K562 (cell line): ENCODE measurements at regions not wholly inside any gene's neighbourhood (a gene's known extent, or its start where the extent isn't known, plus 50 kb on each side); places are given as distances from the start of the nearest gene placed in this dataset.

ENCODE experiments used
- ATAC-seq: fragments of 200-7000 bp; cut with Tn5 transposase; 3 replicates; pipeline ENCODE4 v1.9.1; 2020; ENCODE audit warnings: moderate library complexity
- BruUV-seq: library from RNA; stranded (reverse); fragments of 400-500 nt; replicated peaks from 2 replicates; lab custom pipeline; 2021; lab: Mats Ljungman, UMichigan
- CTCF ChIA-PET: fragments of 300-600 bp; formaldehyde crosslinking; extraction: SDS; loops from one replicate; lab custom pipeline; 2021; ENCODE audit warnings: low intra/inter-chr PET ratio; lab: Yijun Ruan, JAX
- POLR2A ChIA-PET: fragments of 300-600, 350-650 bp; sonication (Branson Sonifier 250); formaldehyde crosslinking; extraction: SDS; loops from one replicate; lab custom pipeline; 2021; ENCODE audit warnings: antibody characterized with exemption, inconsistent platforms; lab: Yijun Ruan, JAX
- DNase-seq, 4 experiments: peaks; one replicate each; pipeline versions ENCODE4 v3.0.0 to v3.0.0-alpha.2; 2011 to 2018; ENCODE audit warnings: low spot score in 3 of 4, mixed read lengths in 3 of 4; ENCODE audit errors: extremely low read depth in 1 of 4
- FAIRE-seq: peaks from 2 replicates; lab custom pipeline; 2011; peaks lifted over from hg19 to GRCh38; lab: Jason Lieb, UNC
- H2AFZ ChIP-seq: 2 replicates; pipeline ENCODE4 v1.6.0; 2011; ENCODE audit warnings: low read depth, low read length, control low read depth, inconsistent platforms
- H3K27ac ChIP-seq: fragments of 200-600 bp; 3 replicates; pipeline ENCODE4 v1.8.0; 2011; ENCODE audit warnings: low read depth, mild to moderate bottlenecking, control low read depth, inconsistent platforms, low read length, moderate library complexity, mixed read lengths; ENCODE audit errors: extremely low read depth
- H3K27me3 ChIP-seq, 2 experiments: fragments of 300-600 bp in 1 of 2; 2 replicates in 1 of 2; 3 replicates in 1 of 2; pipeline versions ENCODE4 v1.6.0 to v1.8.0; 2011; ENCODE audit warnings: inconsistent platforms in 2 of 2, low read length in 2 of 2, mild to moderate bottlenecking in 1 of 2, mixed read lengths in 1 of 2, moderate library complexity in 1 of 2; ENCODE audit not compliant: control insufficient read depth in 2 of 2, insufficient read depth in 2 of 2
- H3K36me3 ChIP-seq: fragments of 300-600 bp; 3 replicates; pipeline ENCODE4 v1.8.0; 2011; ENCODE audit warnings: mild to moderate bottlenecking, low read length, inconsistent platforms; ENCODE audit not compliant: control insufficient read depth, insufficient read depth
- H3K4me1 ChIP-seq, 2 experiments: fragments of 200-600 bp in 1 of 2; replicated peaks in 1 of 2; 2 replicates in 1 of 2; 3 replicates in 1 of 2; pipeline versions ENCODE4 v1.5.1 to v1.8.0; 2011; ENCODE audit warnings: inconsistent platforms in 2 of 2, low read length in 2 of 2, mild to moderate bottlenecking in 1 of 2, mixed read lengths in 1 of 2, moderate library complexity in 1 of 2; ENCODE audit not compliant: control insufficient read depth in 2 of 2, insufficient read depth in 2 of 2
- H3K4me2 ChIP-seq: 2 replicates; pipeline ENCODE4 v1.6.1; 2011; ENCODE audit warnings: low read length, control low read depth, inconsistent platforms, mixed read lengths; ENCODE audit not compliant: insufficient read depth
- H3K4me3 ChIP-seq: fragments of 200-600 bp; sonication (generic), shearing (Covaris generic); 2 replicates; pipeline ENCODE4 v1.5.1; 2016; ENCODE audit warnings: control low read depth, inconsistent platforms
- H3K79me2 ChIP-seq: fragments of 200-600 bp; 3 replicates; pipeline ENCODE4 v1.8.0; 2011; ENCODE audit warnings: low read length, inconsistent platforms; ENCODE audit not compliant: control insufficient read depth, insufficient read depth
- H3K9ac ChIP-seq, 2 experiments: 2 replicates each; pipeline versions ENCODE4 v1.6.0 to v1.6.1; 2011; ENCODE audit warnings: low read depth in 2 of 2, low read length in 2 of 2, control low read depth in 1 of 2, inconsistent platforms in 1 of 2, mild to moderate bottlenecking in 1 of 2, mixed read lengths in 1 of 2; ENCODE audit not compliant: insufficient read depth in 1 of 2
- H3K9me1 ChIP-seq: one replicate; pipeline ENCODE4 v1.6.0; 2011; ENCODE audit warnings: inconsistent platforms, mild to moderate bottlenecking, low read length, moderate library complexity; ENCODE audit not compliant: control insufficient read depth, insufficient read depth
- H3K9me3 ChIP-seq: replicated peaks from 2 replicates; pipeline ENCODE4 v1.5.1; 2011; ENCODE audit warnings: low read depth, low read length, inconsistent platforms; ENCODE audit not compliant: control insufficient read depth, insufficient read depth
- H4K20me1 ChIP-seq: replicated peaks from 2 replicates; pipeline ENCODE4 v1.6.1; 2011; ENCODE audit warnings: low read length, inconsistent platforms, mixed read lengths; ENCODE audit not compliant: control insufficient read depth, insufficient read depth
- CREBBP ChIP-seq: IDR thresholded peaks from one replicate; pipeline ENCODE4 v1.6.1; 2012; ENCODE audit warnings: low read depth, mild to moderate bottlenecking, control low read depth, inconsistent platforms, low read length
- GABPB2 ChIP-seq: fragments of 250-450 bp; sonication (Bioruptor Pico); conservative IDR thresholded peaks from 2 replicates; pipeline ENCODE4 v1.5.1; 2021; ENCODE audit warnings: mild to moderate bottlenecking
- IRF2 ChIP-seq: sonication (generic); formaldehyde crosslinking; IDR thresholded peaks from 2 replicates; pipeline ENCODE4 v1.8.1; 2022; ENCODE audit warnings: mild to moderate bottlenecking, missing genetic modification reagents
- KAT8 ChIP-seq: fragments of 450-650 bp; IDR thresholded peaks from 2 replicates; pipeline ENCODE4 v1.6.1; 2016; ENCODE audit warnings: low read depth, mild to moderate bottlenecking
- KLF1 ChIP-seq: fragments of 450-650 bp; IDR thresholded peaks from 2 replicates; pipeline ENCODE4 v1.6.1; 2016; ENCODE audit warnings: missing genetic modification characterization, missing compliant biosample characterization
- RCOR1 ChIP-seq, 2 experiments: IDR thresholded peaks; 2 replicates each; pipeline ENCODE4 v1.6.1; 2012; ENCODE audit warnings: low read depth in 2 of 2, low read length in 2 of 2, borderline replicate concordance in 1 of 2, improper control_type of control experiment in 1 of 2
- SAP30 ChIP-seq: fragments of 200-600 bp; sonication (generic); IDR thresholded peaks from 2 replicates; pipeline ENCODE4 v1.6.1; 2012; ENCODE audit warnings: borderline replicate concordance, low read depth, mild to moderate bottlenecking, moderate library complexity, low read length, control low read depth, inconsistent platforms; ENCODE audit not compliant: insufficient read depth, poor library complexity, severe bottlenecking
- SETDB1 ChIP-seq: IDR thresholded peaks from one replicate; pipeline ENCODE4 v1.6.1; 2012; ENCODE audit warnings: low read length, control low read depth, inconsistent platforms
- TBL1XR1 ChIP-seq, 2 experiments: IDR thresholded peaks; 2 replicates each; pipeline ENCODE4 v1.6.1; 2012; ENCODE audit warnings: improper control_type of control experiment in 2 of 2, low read length in 2 of 2, mild to moderate bottlenecking in 1 of 2
- ZNF165 ChIP-seq: fragments of 250-450 bp; sonication (Bioruptor Pico); IDR thresholded peaks from 2 replicates; pipeline ENCODE4 v1.4.0; 2020; ENCODE audit warnings: borderline replicate concordance
- ZNF354B ChIP-seq: fragments of 250-450 bp; sonication (Bioruptor Pico); IDR thresholded peaks from 2 replicates; pipeline ENCODE4 v1.4.0; 2020
- ZNF551 ChIP-seq: fragments of 250-450 bp; sonication (Bioruptor Pico); IDR thresholded peaks from 2 replicates; pipeline ENCODE4 v1.5.0; 2021; ENCODE audit warnings: mild to moderate bottlenecking, moderate library complexity
- ZNF764 ChIP-seq: fragments of 250-450 bp; sonication (Bioruptor Pico); IDR thresholded peaks from 2 replicates; pipeline ENCODE4 v1.4.0; 2020; ENCODE audit warnings: low read depth, mild to moderate bottlenecking, moderate library complexity
- ZZZ3 ChIP-seq: fragments of 450-650 bp; IDR thresholded peaks from 2 replicates; pipeline ENCODE4 v1.6.1; 2016; ENCODE audit warnings: antibody characterized with exemption, mild to moderate bottlenecking, moderate library complexity
- WGBS: fragments of 100-300 bp; shearing (Covaris generic); methylation state at CpG from one replicate; pipeline ENCODE4 v1.1.6; 2016; ENCODE audit warnings: low coverage, mixed read lengths; ENCODE audit not compliant: insufficient coverage; ENCODE audit errors: missing lambda C conversion rate; 5-methylcytosine and 5-hydroxymethylcytosine counted together
- in situ Hi-C: fragments of 300-500 bp; cut with MboI; formaldehyde crosslinking; loops from 4 replicates; pipeline ENCODE4 v1.15.0; 2018; ENCODE audit warnings: inconsistent platforms, mixed read lengths
- intact Hi-C: fragments of 100-400 bp; cut with micrococcal nuclease; formaldehyde crosslinking; loops from 2 replicates; pipeline ENCODE4 v1.14.2; 2022

GRCh38 chr20:11172881-11173280, 499.1 kb upstream of the JAG1 start:
- BruUV-seq: no TSS peak
- DNase-seq (no peak), FAIRE-seq (no peak), ATAC-seq (no peak)
- H3K27me3 ChIP-seq: no peaks in the 10 kb centered on the region
- POLR2A ChIA-PET: no interaction called here
- H3K4me1 ChIP-seq: no peaks in the 10 kb centered on the region
- H3K9ac ChIP-seq: no peak overlapping the region
- no peaks in the 10 kb centered on the region for H3K79me2 ChIP-seq
- H3K27ac ChIP-seq: no peak overlapping the region
- in situ Hi-C loops: no loop called here
- no peak for TF ChIP-seq RCOR1 (IDR thresholded peaks at IDR 0.05; ENCODE audit: borderline replicate concordance in 1 of 2, low read depth in 2 of 2, low read length in 2 of 2)
- no peak for TF ChIP-seq ZNF165 (CRISPR knock-in tag)
- TF ChIP-seq KLF1: no peak
- no peak for TF ChIP-seq KAT8
- TF ChIP-seq TBL1XR1 (IDR thresholded peaks at IDR 0.05; ENCODE audit: low read length in 2 of 2): no peak
- no peak for TF ChIP-seq SAP30
- TF ChIP-seq ZNF354B (CRISPR knock-in tag): no peak
- TF ChIP-seq ZNF764 (CRISPR knock-in tag): no peak
- no peak for TF ChIP-seq IRF2 (CRISPR knock-in tag)
- TF ChIP-seq CREBBP: no peak
- no peak for TF ChIP-seq GABPB2 (CRISPR knock-in tag)
- no peak for TF ChIP-seq ZZZ3
- no peak for TF ChIP-seq ZNF551 (CRISPR knock-in tag)
- TF ChIP-seq SETDB1: no peak
- TF ChIP-seq, all 486 proteins: peak for 0
- 0% methylated on average over 1 of the region's 1 CpG for WGBS
- H3K36me3 ChIP-seq: no peaks in the 10 kb centered on the region
- intact Hi-C loops: no loop called here
- no peaks in the 10 kb centered on the region for H3K9me1 ChIP-seq
- H2AFZ ChIP-seq: no peak overlapping the region
- no peak overlapping the region for H3K4me3 ChIP-seq
- H4K20me1 ChIP-seq: no peaks in the 10 kb centered on the region
- CTCF ChIA-PET: no interaction called here
- H3K9me3 ChIP-seq: no peaks in the 10 kb centered on the region
- H3K4me2 ChIP-seq: no peak overlapping the region
